LNCAP (cell line): ENCODE measurements at regions not wholly inside any gene's neighbourhood (a gene's known extent, or its start where the extent isn't known, plus 50 kb on each side); places are given as distances from the start of the nearest gene placed in this dataset.

ENCODE experiments used
- CTCF ChIP-seq: fragments of 450-650 bp; IDR thresholded peaks from 2 replicates; pipeline ENCODE4 v1.5.1; 2017; ENCODE audit warnings: mild to moderate bottlenecking

DNA sequence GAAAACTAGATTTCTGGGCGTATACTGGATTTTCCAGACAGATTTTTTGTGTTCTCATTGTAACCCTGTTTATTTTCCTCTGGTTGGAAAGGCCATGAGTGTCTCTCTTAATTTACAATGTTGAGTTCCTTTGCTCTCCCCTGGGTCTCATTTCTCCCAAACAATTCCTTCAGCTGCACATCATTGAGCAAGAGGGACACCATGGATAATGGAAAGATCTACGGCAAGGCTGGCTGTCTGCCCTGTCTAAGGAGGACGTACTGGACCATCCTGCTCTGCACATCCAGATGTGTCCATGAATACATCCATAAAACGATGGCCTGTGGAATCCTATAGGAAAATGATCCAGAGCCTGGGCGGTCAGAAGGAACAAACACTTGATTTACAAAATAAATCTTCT lies 258.1 kb upstream of the MCTP2 start:
- TF ChIP-seq CTCF = no peak

DNA sequence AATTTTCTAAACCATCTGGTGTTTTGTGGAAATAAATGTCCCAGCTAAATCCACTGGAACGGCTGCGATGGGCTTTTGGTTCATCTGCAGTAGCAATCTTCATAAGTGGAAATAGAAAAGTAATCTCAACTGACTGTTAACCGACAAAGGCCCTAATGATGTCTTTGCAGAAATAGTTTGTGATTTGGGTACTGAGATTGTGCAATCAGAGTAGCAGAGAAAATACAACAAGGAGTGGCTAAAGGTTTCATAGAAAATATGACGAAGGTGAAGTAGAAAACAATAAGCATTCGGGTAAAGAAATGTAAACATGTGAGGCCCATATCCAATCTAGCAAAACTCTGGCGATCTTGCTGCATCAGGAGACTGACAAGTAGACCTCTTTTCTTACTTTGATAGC lies 262.6 kb upstream of the MCTP2 start:
- no peak for TF ChIP-seq CTCF

DNA sequence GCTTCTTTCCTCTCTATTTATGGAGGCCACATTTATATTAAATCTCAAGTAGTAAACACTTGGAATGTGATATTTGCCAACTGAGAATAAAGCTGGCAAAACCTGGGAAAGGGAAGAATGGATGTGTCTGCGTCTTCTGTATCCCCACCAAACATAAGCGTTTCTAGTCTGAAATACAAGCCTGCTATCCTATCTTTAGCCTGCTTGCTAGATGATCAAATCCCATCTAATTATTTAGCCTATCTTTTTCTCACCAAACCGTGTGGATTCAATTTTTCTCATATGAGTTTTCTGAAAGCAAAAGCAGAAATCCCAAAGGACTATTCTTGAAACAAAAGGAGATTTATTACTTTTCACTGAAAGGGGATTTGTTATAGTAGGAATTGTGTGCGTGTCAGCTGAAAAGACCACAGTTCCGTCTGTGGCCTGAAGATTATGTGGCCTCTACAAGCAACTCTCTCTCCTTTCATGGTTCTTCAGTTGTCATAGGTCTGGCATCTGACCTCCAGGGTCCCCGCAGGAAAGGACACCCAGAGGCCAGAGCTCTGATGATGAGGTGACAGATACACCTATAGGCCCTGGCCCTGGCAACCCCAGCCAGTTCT lies 266.0 kb upstream of the MCTP2 start:
- TF ChIP-seq CTCF = no peak

GRCh38 chr15:93954985-93955571 lies 276.3 kb upstream of the MCTP2 start:
- TF ChIP-seq CTCF = no peak

DNA sequence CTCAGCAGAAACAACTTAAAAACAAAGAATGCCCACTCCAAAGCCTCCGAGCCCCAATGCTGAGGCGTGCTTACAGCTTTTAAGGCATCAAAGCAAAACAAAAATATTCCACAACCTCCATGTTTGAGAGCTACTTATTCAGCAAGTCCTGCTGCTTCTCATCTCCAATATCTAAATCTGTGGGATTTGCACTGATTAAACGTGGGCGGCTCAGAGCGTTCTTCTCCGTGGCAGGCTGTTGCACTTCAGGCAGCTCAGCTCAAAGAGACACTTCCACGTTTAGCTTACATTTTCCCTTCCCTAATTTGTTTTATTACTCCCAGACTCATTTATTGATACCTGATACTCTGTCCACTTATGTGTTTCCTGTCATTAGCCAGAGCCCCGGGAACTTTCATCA lies 282.6 kb upstream of the MCTP2 start:
- no peak for TF ChIP-seq CTCF

DNA sequence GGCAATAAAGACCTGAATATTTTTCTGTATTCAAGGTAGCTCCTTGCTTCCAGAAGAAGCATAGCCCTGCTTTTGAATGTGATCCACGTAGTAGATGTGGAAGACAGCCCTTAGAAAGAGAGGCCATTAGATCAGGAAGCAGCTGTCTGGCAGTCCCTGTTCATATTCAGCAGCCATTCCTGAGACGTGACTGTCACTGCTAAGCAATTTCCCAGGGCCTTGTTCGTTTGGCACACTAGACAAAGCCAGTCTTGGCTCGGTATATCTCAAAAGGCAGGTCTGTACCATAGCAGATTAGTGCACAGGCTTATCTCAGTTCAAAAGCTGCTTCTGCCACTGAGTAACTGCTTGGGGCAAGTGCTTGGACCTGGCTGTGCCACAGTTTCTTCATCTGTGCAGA lies 287.8 kb upstream of the MCTP2 start:
- TF ChIP-seq CTCF = no peak

GRCh38 chr15:93942269-93942694 lies 289.1 kb upstream of the MCTP2 start:
- TF ChIP-seq CTCF = no peak

- no peak for TF ChIP-seq CTCF
These were observed 289.7 kb upstream of the MCTP2 start for GRCh38 chr15:93941697-93942096.
